SK-N-MC (cell line): ENCODE measurements at regions not wholly inside any gene's neighbourhood (a gene's known extent, or its start where the extent isn't known, plus 50 kb on each side); places are given as distances from the start of the nearest gene placed in this dataset.

ENCODE experiments used
- EZH2 ChIP-seq: fragments of 200-600 bp; sonication (generic); IDR thresholded peaks from one replicate; pipeline ENCODE4 v1.6.1; 2017; ENCODE audit warnings: antibody characterized with exemption
- POLR2AphosphoS5 ChIP-seq: IDR thresholded peaks from 2 replicates; pipeline ENCODE4 v1.6.1; 2012; ENCODE audit warnings: mild to moderate bottlenecking, low read depth, low read length, borderline replicate concordance

DNA sequence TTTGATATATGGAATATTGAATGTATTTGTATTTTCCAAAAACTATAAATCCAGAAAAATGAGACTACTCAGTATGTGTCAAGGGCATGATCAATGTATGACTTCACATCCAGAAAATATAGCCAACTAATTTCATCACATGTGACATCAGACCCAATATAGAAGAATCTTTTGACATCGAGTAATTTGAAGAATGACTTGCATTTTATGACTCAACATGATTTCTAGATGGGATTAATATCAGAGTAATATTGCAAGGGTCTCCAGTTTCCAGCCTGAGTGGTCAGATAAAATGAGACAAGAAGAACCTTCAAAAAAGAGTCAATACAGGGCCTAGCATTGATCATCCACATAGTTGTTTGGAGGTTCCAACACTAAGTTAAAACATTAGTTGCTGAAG lies 467.5 kb upstream of the PAPPA start:
- TF ChIP-seq POLR2AphosphoS5 (no peak), EZH2 (no peak)
